ENCODE measurements at regions not wholly inside any gene's neighbourhood (a gene's known extent, or its start where the extent isn't known, plus 50 kb on each side); places are given as distances from the start of the nearest gene placed in this dataset.

DNA sequence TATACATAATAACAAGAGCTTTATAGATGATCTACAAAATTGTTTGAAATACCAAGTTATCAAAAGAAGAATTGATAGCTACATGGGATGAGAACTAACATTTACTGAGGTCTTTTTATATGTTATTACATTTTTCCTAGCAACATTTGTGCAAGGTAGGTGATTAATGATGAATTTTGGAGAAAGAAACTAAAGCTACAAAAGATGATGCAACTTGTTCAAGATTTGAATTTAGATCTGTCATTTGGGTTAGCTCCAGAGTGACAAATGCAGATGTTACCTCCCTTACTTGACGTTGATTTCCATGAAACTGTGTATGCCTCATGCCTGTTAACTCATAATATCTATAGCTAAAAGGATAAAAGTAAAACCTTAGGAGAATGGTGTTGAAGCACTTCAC, 84.5 kb upstream of the EYA4 start:
- Mint-ChIP-seq H3K4me1 (peaks cover 17% of the 10 kb centered on the region), H3K4me3 (no peak overlapping the region), H3K27ac (no peak overlapping the region), H3K9me3 (peaks cover 12% of the 10 kb centered on the region), H3K36me3 (ENCODE audit: low read depth) (no peaks in the 10 kb centered on the region), H3K27me3 (ENCODE audit: low read depth, poor library complexity) (no peaks in the 10 kb centered on the region)
- no peak for DNase-seq
- TF ChIP-seq, protein P1, sequence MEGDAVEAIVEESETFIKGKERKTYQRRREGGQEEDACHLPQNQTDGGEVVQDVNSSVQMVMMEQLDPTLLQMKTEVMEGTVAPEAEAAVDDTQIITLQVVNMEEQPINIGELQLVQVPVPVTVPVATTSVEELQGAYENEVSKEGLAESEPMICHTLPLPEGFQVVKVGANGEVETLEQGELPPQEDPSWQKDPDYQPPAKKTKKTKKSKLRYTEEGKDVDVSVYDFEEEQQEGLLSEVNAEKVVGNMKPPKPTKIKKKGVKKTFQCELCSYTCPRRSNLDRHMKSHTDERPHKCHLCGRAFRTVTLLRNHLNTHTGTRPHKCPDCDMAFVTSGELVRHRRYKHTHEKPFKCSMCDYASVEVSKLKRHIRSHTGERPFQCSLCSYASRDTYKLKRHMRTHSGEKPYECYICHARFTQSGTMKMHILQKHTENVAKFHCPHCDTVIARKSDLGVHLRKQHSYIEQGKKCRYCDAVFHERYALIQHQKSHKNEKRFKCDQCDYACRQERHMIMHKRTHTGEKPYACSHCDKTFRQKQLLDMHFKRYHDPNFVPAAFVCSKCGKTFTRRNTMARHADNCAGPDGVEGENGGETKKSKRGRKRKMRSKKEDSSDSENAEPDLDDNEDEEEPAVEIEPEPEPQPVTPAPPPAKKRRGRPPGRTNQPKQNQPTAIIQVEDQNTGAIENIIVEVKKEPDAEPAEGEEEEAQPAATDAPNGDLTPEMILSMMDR (IDR thresholded peaks at IDR 0.05), result no peak

DNA sequence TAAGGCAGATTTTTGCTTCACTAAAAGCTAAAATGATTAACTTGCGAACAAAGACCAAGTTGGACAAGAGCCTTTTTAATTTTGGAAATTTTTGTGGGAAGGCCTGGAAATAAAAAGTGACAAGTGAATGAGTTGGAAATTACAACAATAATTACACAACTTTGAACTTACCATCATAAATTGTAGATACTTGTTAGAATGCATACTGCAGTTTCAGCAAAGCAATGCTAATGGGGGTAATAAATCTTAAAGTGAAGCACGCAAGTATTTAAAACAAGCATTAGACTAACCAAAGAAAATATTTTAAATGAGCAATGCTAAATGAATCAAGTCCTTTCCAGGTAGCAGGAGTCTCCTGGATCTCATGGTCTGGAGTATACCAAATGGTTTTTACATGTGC, 83.2 kb upstream of the EYA4 start:
- Mint-ChIP-seq H3K4me3 (no peak overlapping the region), H3K36me3 (ENCODE audit: low read depth) (no peaks in the 10 kb centered on the region), H3K27me3 (ENCODE audit: low read depth, poor library complexity) (no peaks in the 10 kb centered on the region), H3K27ac (no peak overlapping the region), H3K4me1 (peaks cover 17% of the 10 kb centered on the region), H3K9me3 (peaks cover 12% of the 10 kb centered on the region)
- TF ChIP-seq, protein P1 (IDR thresholded peaks at IDR 0.05), result no peak
- DNase-seq, result no peak

DNA sequence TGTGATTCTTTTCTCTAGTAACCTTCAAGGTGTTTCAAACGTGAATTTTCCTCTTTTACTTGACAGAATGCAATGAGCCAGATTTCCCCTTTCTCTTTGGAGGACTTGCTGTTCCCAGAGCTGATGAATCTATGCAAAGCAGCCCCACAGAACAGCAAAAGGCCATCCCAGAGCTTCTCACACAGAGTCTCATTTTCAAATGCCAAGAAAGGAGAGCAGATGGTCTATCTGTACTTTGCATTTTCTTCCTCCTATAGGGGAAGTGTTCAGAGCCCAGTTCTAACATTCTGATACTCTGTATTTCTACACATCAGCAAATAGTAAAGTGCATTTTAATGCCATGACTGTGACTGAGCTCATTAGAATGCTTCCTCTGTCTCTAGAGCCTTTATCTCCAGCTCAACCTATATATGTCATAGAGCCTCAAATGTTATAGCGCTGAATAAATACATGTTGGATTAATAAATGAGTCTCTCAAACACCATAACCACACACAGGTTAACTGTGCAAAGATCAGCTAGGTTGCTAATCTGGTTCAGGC, 81.8 kb upstream of the EYA4 start:
- Mint-ChIP-seq H3K9me3 (peaks cover 12% of the 10 kb centered on the region), H3K27me3 (ENCODE audit: low read depth, poor library complexity) (no peaks in the 10 kb centered on the region), H3K4me1 (peaks cover 17% of the 10 kb centered on the region), H3K36me3 (ENCODE audit: low read depth) (no peaks in the 10 kb centered on the region), H3K4me3 (no peak overlapping the region), H3K27ac (no peak overlapping the region)
- no peak for DNase-seq
- TF ChIP-seq, protein P1 (IDR thresholded peaks at IDR 0.05), result no peak

DNA sequence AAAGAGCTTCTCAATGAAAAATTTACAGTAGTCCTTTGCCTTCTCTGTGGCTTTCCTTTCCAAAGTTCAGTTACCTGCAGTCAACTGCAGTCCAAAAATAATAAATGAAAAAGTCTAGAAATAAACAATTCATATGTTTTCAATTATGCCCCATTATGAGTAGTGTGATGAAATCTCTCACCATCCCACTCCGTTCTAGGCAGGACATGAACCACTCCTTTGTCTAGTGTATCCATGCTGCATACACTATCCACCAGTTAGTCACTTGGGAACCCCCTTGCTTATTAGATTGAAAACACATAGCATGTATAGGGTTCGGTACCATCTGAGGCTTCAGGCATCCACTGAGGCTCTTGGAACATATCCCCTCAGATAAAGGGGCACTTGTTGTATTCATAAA, 80.6 kb upstream of the EYA4 start:
- Mint-ChIP-seq H3K9me3 (peaks cover 6% of the 10 kb centered on the region), H3K4me1 (peaks cover 17% of the 10 kb centered on the region), H3K36me3 (ENCODE audit: low read depth) (no peaks in the 10 kb centered on the region), H3K27me3 (ENCODE audit: low read depth, poor library complexity) (no peaks in the 10 kb centered on the region), H3K27ac (no peak overlapping the region), H3K4me3 (no peak overlapping the region)
- no peak for DNase-seq
- TF ChIP-seq, protein P1 (IDR thresholded peaks at IDR 0.05), result no peak

DNA sequence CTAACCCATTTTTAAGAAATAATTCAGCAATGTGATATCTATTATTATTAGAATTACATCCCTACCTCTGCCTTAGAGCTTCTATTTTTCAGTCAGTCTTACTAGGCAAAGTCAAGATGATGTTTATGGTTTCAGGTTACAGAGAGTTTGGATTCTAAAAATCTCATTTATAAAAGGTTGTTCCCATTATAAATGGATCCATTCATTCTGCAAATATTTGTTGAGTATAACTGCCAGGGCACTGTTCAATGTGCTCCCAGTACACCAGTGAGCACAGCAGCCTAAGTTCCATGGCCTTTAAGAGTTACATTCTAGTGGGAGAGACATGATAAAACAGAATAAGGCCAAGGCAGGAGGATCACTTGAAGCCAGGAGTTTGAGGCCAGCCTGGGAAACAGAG, 75.9 kb upstream of the EYA4 start:
- H3K9me3 Mint-ChIP-seq, result no peaks in the 10 kb centered on the region
- no peak for DNase-seq
- TF ChIP-seq, protein P1 (IDR thresholded peaks at IDR 0.05), result no peak
- H3K4me3 Mint-ChIP-seq, result no peak overlapping the region
- H3K27ac Mint-ChIP-seq, result no peak overlapping the region
- H3K36me3 Mint-ChIP-seq (ENCODE audit: low read depth), result no peaks in the 10 kb centered on the region
- H3K27me3 Mint-ChIP-seq (ENCODE audit: low read depth, poor library complexity), result no peaks in the 10 kb centered on the region
- H3K4me1 Mint-ChIP-seq, result no peaks in the 10 kb centered on the region

DNA sequence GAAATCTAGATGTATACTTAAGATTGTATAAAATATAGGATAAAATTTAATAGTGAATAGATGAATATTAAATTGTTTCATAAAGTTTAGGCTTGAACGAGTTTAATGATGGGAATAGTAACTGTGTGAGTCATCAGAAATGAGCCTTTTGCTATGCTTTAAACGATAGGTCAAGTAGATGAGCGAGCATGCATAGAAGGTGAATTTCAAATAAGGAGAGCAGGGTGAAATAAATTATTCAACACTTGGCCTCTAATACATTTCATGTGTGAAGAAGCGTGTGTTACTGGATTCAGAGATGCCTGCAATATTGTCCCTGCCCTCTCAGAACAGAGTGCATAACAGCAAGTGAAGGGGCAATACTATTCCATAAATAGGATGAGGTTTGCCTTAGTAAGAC, 74.4 kb upstream of the EYA4 start:
- H3K4me1 Mint-ChIP-seq, result no peaks in the 10 kb centered on the region

More for the DNA sequence above, 74.4 kb upstream of the EYA4 start:
- TF ChIP-seq, protein P1 (IDR thresholded peaks at IDR 0.05), result no peak
- Mint-ChIP-seq H3K27ac (no peak overlapping the region), H3K4me3 (no peak overlapping the region), H3K9me3 (no peaks in the 10 kb centered on the region), H3K36me3 (ENCODE audit: low read depth) (no peaks in the 10 kb centered on the region), H3K27me3 (ENCODE audit: low read depth, poor library complexity) (no peaks in the 10 kb centered on the region)
- DNase-seq, result no peak
